GM12878 (cell line): ENCODE measurements at regions not wholly inside any gene's neighbourhood (a gene's known extent, or its start where the extent isn't known, plus 50 kb on each side); places are given as distances from the start of the nearest gene placed in this dataset.

ENCODE experiments used
- ATAC-seq: fragments of 200-7000 bp; cut with Tn5 transposase; 3 replicates; pipeline ENCODE4 v1.9.1; 2020; ENCODE audit warnings: mild to moderate bottlenecking, moderate library complexity
- BruUV-seq: library from RNA; stranded (reverse); fragments of 400-500 nt; replicated peaks from 2 replicates; lab custom pipeline; 2021; lab: Mats Ljungman, UMichigan
- CTCF ChIA-PET: fragments of 300-600 bp; sonication (Branson Sonifier 250); formaldehyde crosslinking; extraction: SDS; loops from one replicate; lab custom pipeline; 2021; ENCODE audit warnings: inconsistent platforms; lab: Yijun Ruan, JAX
- POLR2A ChIA-PET: fragments of 350-600 bp; formaldehyde crosslinking; extraction: SDS; loops from one replicate; lab custom pipeline; 2021; ENCODE audit warnings: inconsistent platforms; lab: Charles Lee
- RAD21 ChIA-PET: fragments of 300-600 bp; sonication (Branson Sonifier 250); formaldehyde crosslinking; loops from one replicate; lab custom pipeline; 2023; ENCODE audit warnings: antibody characterized with exemption; ENCODE audit not compliant: unreplicated experiment; lab: Charles Lee
- SMC1A ChIA-PET: fragments of 300-600 bp; sonication (Branson Sonifier 250); formaldehyde crosslinking; loops from one replicate; lab custom pipeline; 2023; ENCODE audit not compliant: unreplicated experiment, uncharacterized antibody; lab: Charles Lee
- DNase-seq: peaks from one replicate; pipeline ENCODE4 v3.0.0-alpha.2; 2011; ENCODE audit warnings: low read depth, low spot score
- FAIRE-seq: peaks from 3 replicates; lab custom pipeline; 2011; peaks lifted over from hg19 to GRCh38; lab: Jason Lieb, UNC
- H2AFZ ChIP-seq: 2 replicates; pipeline ENCODE4 v1.6.0; 2011; ENCODE audit warnings: low read depth, low read length, control low read depth; ENCODE audit not compliant: control insufficient read depth
- H3K27ac ChIP-seq: 2 replicates; pipeline ENCODE4 v1.5.1; 2011; ENCODE audit warnings: control low read depth; ENCODE audit not compliant: control insufficient read depth, insufficient read depth
- H3K27me3 ChIP-seq, 2 experiments: replicated peaks in 1 of 2; 2 replicates each; pipeline versions ENCODE4 v1.6.0 to v1.6.1; 2011; ENCODE audit warnings: low read length in 1 of 2; ENCODE audit not compliant: control insufficient read depth in 2 of 2, insufficient read depth in 2 of 2
- H3K36me3 ChIP-seq, 2 experiments: 2 replicates each; pipeline ENCODE4 v1.5.1; 2011; ENCODE audit warnings: low read length in 1 of 2; ENCODE audit not compliant: control insufficient read depth in 2 of 2, insufficient read depth in 2 of 2
- H3K4me1 ChIP-seq: 2 replicates; pipeline ENCODE4 v1.6.1; 2011; ENCODE audit warnings: mild to moderate bottlenecking, low read length, moderate library complexity, mixed read lengths; ENCODE audit not compliant: control insufficient read depth, insufficient read depth
- H3K4me2 ChIP-seq: 2 replicates; pipeline ENCODE4 v1.6.0; 2011; ENCODE audit warnings: control low read depth; ENCODE audit not compliant: control insufficient read depth, insufficient read depth
- H3K4me3 ChIP-seq: fragments of 200-600 bp; sonication (generic); 2 replicates; pipeline ENCODE4 v1.5.1; 2016
- H3K79me2 ChIP-seq: 2 replicates; pipeline ENCODE4 v1.6.0; 2011; ENCODE audit warnings: low read length; ENCODE audit not compliant: control insufficient read depth, insufficient read depth
- H3K9ac ChIP-seq: 2 replicates; pipeline ENCODE4 v1.8.0; 2011; ENCODE audit warnings: low read length, control low read depth, mixed read lengths; ENCODE audit not compliant: control insufficient read depth, insufficient read depth
- H3K9me3 ChIP-seq: replicated peaks from 3 replicates; pipeline ENCODE4 v1.5.1; 2011; ENCODE audit warnings: mild to moderate bottlenecking, low read length; ENCODE audit not compliant: control insufficient read depth, insufficient read depth
- H4K20me1 ChIP-seq: 2 replicates; pipeline ENCODE4 v1.6.0; 2011; ENCODE audit not compliant: control insufficient read depth, insufficient read depth
- BMI1 ChIP-seq: fragments of 450-650 bp; IDR thresholded peaks from 2 replicates; pipeline ENCODE4 v1.6.1; 2016; ENCODE audit warnings: mild to moderate bottlenecking, moderate library complexity, borderline replicate concordance
- CBX5 ChIP-seq: sonication (generic); IDR thresholded peaks from 2 replicates; pipeline ENCODE4 v1.6.1; 2016; ENCODE audit warnings: low read depth, moderate library complexity, mild to moderate bottlenecking, inconsistent platforms
- ELK1 ChIP-seq: IDR thresholded peaks from 2 replicates; pipeline ENCODE4 v1.6.1; 2012; ENCODE audit warnings: low read depth, low read length, improper control_type of control experiment
- HCFC1 ChIP-seq: fragments of 150-350 bp; IDR thresholded peaks from 2 replicates; pipeline ENCODE4 v1.6.1; 2014; ENCODE audit warnings: low read length
- HDGF ChIP-seq: fragments of 450-650 bp; IDR thresholded peaks from 2 replicates; pipeline ENCODE4 v1.6.1; 2016; ENCODE audit warnings: antibody characterized with exemption
- HSF1 ChIP-seq: fragments of 150-350 bp; IDR thresholded peaks from 2 replicates; pipeline ENCODE4 v1.6.1; 2014; ENCODE audit warnings: mild to moderate bottlenecking, low read depth, low read length
- IKZF1 ChIP-seq: fragments of 450-650 bp; conservative IDR thresholded peaks from 2 replicates; pipeline ENCODE4 v1.6.1; 2017; ENCODE audit warnings: antibody characterized with exemption, mild to moderate bottlenecking
- IKZF2 ChIP-seq, 2 experiments: fragments of 450-650 bp; IDR thresholded peaks; 2 replicates each; pipeline ENCODE4 v1.6.1; 2017; ENCODE audit warnings: mild to moderate bottlenecking in 2 of 2, moderate library complexity in 2 of 2
- IRF4 ChIP-seq: IDR thresholded peaks from 2 replicates; pipeline ENCODE4 v1.6.1; 2011; ENCODE audit warnings: low read depth, low read length
- NFYA ChIP-seq: IDR thresholded peaks from 2 replicates; pipeline ENCODE4 v1.6.1; 2011; ENCODE audit warnings: low read depth, mild to moderate bottlenecking, low read length, improper control_type of control experiment, borderline replicate concordance
- NR2F1 ChIP-seq: fragments of 450-650 bp; conservative IDR thresholded peaks from 2 replicates; pipeline ENCODE4 v1.6.1; 2017; ENCODE audit warnings: mild to moderate bottlenecking
- RUNX3 ChIP-seq: IDR thresholded peaks from 2 replicates; pipeline ENCODE4 v1.6.1; 2012; ENCODE audit warnings: low read length, inconsistent platforms
- WRNIP1 ChIP-seq: IDR thresholded peaks from 2 replicates; pipeline ENCODE4 v1.6.1; 2011; ENCODE audit warnings: low read depth, low read length, improper control_type of control experiment, borderline replicate concordance
- WGBS: methylation state at CpG from one replicate; pipeline ENCODE4 v1.1.6; 2016; ENCODE audit warnings: low lambda C conversion rate; ENCODE audit not compliant: insufficient replicate concordance, insufficient coverage; ENCODE audit errors: missing lambda C conversion rate; 5-methylcytosine and 5-hydroxymethylcytosine counted together
- in situ Hi-C: fragments of 300-500 bp; cut with MboI; formaldehyde crosslinking; loops from 9 replicates; pipeline ENCODE4 v1.14.3; 2018; ENCODE audit warnings: mixed read lengths
- intact Hi-C: fragments of 100-400 bp; cut with micrococcal nuclease; formaldehyde crosslinking; loops from one replicate; pipeline ENCODE4 v1.14.2; 2022; ENCODE audit not compliant: unreplicated experiment
- TF ChIP-seq, protein P1 (sequence below): fragments of 450-650 bp; formaldehyde crosslinking; IDR thresholded peaks from 2 replicates; pipeline ENCODE4 v1.5.0; 2022; ENCODE audit warnings: mild to moderate bottlenecking, missing genetic modification characterization

- no peaks in the 10 kb centered on the region for H3K79me2 ChIP-seq
- ATAC-seq: no peak
- no peaks in the 10 kb centered on the region for H3K27me3 ChIP-seq
- ChIA-PET CTCF (interaction anchor here (0.6 kb wide), 1 partner anchor 157 kb away, joined by 3 read pairs; no protein-coding TSS in a partner anchor), RAD21 (no interaction called here), SMC1A (no interaction called here), POLR2A (no interaction called here)
- H3K27ac ChIP-seq: no peak overlapping the region
- no peak overlapping the region for H3K9ac ChIP-seq
- H3K36me3 ChIP-seq: no peaks in the 10 kb centered on the region
- DNase-seq: no peak
- in situ Hi-C loops (no loop called here), intact Hi-C loops (no loop called here)
- no peak for TF ChIP-seq ELK1
- no peak for TF ChIP-seq CBX5
- TF ChIP-seq HSF1: no peak
- TF ChIP-seq NR2F1: no peak
- TF ChIP-seq IRF4: no peak
- no peak overlapping the region for H3K4me2 ChIP-seq
- no peaks in the 10 kb centered on the region for H3K4me1 ChIP-seq
- 0% methylated on average over 2 of the region's 2 CpGs for WGBS
- no peak for FAIRE-seq
- no peak overlapping the region for H2AFZ ChIP-seq
- no peak overlapping the region for H3K4me3 ChIP-seq
- no TSS peak for BruUV-seq
- H3K9me3 ChIP-seq: no peaks in the 10 kb centered on the region
- no peaks in the 10 kb centered on the region for H4K20me1 ChIP-seq
Observed at GRCh38 chr9:86782831-86783230, 164.5 kb downstream of the GAS1 start.

DNA sequence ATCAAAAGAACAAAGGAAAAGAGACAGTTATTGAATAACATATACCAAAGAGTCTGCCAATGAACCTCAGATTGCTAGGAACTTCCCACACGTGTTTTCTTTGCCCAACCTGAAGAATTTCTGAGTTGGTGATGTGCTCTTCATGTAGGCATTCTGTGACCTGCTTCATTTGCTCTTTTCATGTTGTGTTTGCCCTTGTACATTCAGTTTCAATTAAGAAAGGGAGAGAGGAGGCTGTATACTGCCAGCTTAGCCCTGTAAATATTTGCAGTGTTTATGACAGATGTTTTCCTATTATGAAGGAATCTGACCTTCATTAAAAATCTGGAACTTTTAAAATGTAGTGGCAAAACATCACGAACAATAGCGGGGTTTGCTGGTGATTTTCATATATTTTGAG, 168.5 kb downstream of the GAS1 start:
- no TSS peak for BruUV-seq
- TF ChIP-seq WRNIP1: no peak
- no peak for TF ChIP-seq IKZF1
- no peak for TF ChIP-seq BMI1
- no peak for TF ChIP-seq IKZF2 (IDR thresholded peaks at IDR 0.05)
- no peak for TF ChIP-seq RUNX3
- no peak for TF ChIP-seq HDGF
- TF ChIP-seq IRF4: no peak
- no peak for TF ChIP-seq NFYA
- TF ChIP-seq, protein P1, sequence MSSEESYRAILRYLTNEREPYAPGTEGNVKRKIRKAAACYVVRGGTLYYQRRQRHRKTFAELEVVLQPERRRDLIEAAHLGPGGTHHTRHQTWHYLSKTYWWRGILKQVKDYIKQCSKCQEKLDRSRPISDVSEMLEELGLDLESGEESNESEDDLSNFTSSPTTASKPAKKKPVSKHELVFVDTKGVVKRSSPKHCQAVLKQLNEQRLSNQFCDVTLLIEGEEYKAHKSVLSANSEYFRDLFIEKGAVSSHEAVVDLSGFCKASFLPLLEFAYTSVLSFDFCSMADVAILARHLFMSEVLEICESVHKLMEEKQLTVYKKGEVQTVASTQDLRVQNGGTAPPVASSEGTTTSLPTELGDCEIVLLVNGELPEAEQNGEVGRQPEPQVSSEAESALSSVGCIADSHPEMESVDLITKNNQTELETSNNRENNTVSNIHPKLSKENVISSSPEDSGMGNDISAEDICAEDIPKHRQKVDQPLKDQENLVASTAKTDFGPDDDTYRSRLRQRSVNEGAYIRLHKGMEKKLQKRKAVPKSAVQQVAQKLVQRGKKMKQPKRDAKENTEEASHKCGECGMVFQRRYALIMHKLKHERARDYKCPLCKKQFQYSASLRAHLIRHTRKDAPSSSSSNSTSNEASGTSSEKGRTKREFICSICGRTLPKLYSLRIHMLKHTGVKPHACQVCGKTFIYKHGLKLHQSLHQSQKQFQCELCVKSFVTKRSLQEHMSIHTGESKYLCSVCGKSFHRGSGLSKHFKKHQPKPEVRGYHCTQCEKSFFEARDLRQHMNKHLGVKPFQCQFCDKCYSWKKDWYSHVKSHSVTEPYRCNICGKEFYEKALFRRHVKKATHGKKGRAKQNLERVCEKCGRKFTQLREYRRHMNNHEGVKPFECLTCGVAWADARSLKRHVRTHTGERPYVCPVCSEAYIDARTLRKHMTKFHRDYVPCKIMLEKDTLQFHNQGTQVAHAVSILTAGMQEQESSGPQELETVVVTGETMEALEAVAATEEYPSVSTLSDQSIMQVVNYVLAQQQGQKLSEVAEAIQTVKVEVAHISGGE (CRISPR knock-in tag): no peak
- no peak for TF ChIP-seq HCFC1

More for the DNA sequence above, 168.5 kb downstream of the GAS1 start:
- DNase-seq: no peak
- H3K4me1 ChIP-seq: no peaks in the 10 kb centered on the region
- 1% methylated on average over 3 of the region's 3 CpGs for WGBS
- no peaks in the 10 kb centered on the region for H3K79me2 ChIP-seq
- intact Hi-C loops (no loop called here), in situ Hi-C loops (no loop called here)
- H3K27me3 ChIP-seq: no peaks in the 10 kb centered on the region; a peak in 1 of 4 replicates
- H3K4me2 ChIP-seq: no peak overlapping the region
- H3K27ac ChIP-seq: no peak overlapping the region
- H4K20me1 ChIP-seq: no peaks in the 10 kb centered on the region
- RAD21 ChIA-PET: no interaction called here
- SMC1A ChIA-PET: no interaction called here
- H3K9me3 ChIP-seq: no peaks in the 10 kb centered on the region
- no peak overlapping the region for H3K4me3 ChIP-seq
- POLR2A ChIA-PET: no interaction called here
- H3K36me3 ChIP-seq: no peaks in the 10 kb centered on the region
- no peak overlapping the region for H2AFZ ChIP-seq
- no peak for FAIRE-seq
- no peak for ATAC-seq
- CTCF ChIA-PET: no interaction called here
- H3K9ac ChIP-seq: no peak overlapping the region
